HG03521 (cell line): ENCODE measurements at regions not wholly inside any gene's neighbourhood (a gene's known extent, or its start where the extent isn't known, plus 50 kb on each side); places are given as distances from the start of the nearest gene placed in this dataset.
"Not testable (repeated sequence)": the region's sequence is repeated elsewhere in the genome, so short reads cannot be mapped to it uniquely, and the experiment has no call there.

Source experiments
- ATAC-seq: cut with Tn5 transposase; IDR thresholded peaks from one replicate; pipeline ENCODE4 v1.9.1; 2021; ENCODE audit warnings: mild to moderate bottlenecking, moderate library complexity; ENCODE audit not compliant: unreplicated experiment

DNA sequence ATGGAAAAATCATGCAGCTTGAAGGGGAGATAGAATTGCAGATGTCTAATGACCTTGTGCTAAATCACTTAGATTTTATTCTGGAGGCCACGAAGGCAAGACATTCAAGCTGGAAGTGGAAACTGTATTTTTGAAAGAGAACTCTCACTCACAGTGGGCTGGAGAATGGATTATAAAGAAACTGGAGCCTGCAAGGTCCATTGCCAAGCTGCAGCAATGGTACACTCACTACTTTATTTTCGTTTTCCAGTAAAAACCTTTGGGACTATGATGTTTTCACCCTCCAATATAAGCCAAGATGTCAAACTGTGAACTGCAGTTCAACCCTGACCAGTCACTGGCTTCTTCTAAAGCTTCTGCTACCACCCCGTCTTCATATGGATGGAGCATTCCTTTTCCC is 62.0 kb downstream of the SKIDA1 start:
- ATAC-seq: no peak

DNA sequence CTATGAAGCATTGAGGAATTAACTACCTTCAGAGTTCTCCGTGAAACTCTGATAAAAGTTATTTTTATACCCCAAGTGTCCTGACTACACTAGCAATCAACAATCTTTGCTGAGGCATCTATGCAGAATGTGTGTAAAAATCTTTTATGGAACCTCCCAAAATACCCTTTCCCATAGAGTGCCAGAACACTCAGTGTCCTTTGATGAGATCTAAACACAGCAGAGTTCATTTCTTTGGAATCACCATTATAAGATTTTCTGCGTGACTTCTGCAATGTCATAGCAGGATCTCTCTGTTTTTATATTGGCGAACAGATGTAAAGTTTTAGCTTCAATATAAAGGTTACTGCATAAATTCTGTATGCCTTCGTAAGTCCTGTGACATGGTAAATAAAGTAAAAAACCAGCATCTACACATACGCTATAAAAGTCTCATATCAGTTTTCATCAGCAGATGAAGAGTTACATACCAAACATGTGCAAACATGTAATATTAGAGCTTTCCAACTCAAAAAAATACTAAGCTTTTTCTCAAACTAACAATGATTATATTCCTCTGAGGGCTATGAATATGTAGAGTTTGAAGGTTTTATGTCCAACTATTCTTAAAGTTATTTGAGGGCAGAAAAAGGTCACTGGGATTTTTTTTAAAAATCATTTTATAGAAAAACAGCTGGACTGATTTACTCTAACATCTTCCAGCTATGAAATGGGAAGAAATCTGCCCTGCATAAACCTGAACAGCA is 67.2 kb downstream of the SKIDA1 start:
- ATAC-seq: no peak

DNA sequence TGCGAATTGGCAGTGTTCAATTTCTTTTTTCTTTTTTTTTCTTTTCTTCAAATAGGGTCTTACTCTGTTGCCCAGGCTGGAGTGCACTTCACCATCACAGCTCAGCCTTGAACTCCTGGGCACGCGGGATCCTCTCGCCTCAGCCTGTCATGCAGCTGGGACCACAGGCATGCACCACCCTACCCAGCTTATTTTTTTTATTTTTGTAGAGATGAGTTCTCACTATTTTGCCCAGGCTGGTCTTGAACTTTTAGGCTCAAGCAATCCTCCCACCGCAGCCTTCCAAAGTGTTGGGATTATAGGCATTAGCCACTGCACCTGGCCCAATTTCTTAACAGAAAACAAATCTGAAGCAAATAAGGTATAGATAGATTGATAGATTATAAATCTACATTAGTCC is 69.3 kb downstream of the SKIDA1 start:
- ATAC-seq: no peak

DNA sequence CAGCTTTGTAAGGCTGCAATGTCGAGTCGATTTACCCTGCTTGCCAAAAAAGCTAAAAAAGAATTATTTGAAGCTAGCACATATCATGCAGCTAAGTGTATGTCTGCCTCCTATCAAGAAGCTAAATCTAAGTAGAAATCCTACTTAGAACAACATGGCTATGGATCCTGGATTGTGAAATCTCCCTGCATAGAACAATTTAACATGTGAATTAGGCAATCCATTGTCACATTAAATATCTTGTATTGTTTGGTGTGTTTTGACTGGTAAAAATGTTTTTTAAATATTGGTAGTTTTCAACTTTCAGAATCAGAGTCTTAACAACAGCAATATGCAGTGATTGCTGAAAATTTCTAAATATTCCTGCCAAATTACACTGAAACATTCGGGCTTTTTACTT is 73.3 kb downstream of the SKIDA1 start:
- no peak for ATAC-seq

DNA sequence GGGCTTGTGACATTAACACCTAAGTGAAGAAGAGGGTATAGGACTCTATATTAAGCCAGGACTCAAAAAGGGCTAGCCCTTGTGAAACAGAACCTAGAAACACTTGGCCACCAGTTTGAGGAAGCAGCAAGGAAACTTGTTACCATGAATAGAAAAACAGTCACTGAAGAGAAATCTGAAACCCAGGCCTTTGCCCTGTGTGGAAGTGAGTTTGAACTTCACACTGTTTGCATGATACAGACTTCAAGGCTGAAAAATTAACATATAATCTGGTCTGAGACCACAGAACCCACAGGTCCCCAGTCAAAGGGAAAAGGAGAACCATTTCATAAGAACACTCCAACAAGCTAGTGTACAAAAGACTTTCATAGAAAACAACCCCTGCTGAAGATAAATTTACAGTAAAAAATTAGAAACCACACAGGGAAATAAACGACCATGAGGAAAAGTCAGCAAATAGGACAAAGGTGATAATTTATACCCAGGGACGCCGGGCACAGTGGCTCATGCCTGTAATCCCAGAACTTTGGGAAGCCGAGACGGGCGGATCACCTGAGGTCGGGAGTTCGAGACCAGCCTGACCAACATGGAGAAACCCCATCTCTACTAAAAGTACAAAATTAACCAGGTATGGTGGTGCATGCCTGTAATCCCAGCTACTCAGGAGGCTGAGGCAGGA is 76.1 kb downstream of the SKIDA1 start:
- ATAC-seq: peak; percentile 79

DNA sequence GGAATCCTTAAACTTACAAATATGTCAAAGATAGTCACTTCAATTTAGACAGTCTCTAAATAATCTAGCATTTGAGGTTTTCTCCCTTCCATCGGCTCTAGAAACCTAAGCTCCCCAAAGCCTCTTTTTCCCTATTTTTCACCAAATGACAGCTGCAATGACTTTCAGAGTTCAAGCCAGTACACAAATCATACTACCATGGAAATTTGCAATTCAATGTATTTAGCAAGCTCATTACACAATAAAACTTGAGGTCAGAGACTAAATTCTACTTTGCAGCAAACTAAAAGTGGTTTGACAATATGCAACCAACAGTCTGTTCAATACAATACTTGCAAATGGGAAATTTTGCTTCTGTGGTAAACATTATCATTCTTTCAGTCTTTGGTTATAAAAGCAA is 80.3 kb downstream of the SKIDA1 start:
- ATAC-seq: no peak

DNA sequence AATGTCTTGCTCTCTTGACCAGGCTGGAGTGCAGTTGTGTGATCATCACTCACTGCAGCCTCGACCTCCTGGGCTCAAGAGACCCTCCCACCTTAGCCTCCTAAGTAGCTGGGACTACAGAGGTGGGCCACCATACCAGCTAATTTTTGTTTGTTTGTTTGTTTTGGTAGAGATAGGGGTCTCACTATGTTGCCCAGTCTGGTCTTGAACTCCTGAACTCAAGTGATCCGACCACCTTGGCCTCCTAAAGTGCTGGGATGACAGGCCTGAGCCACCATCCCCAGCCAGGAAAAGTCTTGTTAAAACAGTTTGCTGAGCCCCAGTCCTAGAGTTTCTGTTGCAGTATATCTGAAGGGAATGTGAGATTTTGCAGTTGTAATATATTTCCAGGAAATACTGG is 83.9 kb downstream of the SKIDA1 start:
- ATAC-seq: no peak

DNA sequence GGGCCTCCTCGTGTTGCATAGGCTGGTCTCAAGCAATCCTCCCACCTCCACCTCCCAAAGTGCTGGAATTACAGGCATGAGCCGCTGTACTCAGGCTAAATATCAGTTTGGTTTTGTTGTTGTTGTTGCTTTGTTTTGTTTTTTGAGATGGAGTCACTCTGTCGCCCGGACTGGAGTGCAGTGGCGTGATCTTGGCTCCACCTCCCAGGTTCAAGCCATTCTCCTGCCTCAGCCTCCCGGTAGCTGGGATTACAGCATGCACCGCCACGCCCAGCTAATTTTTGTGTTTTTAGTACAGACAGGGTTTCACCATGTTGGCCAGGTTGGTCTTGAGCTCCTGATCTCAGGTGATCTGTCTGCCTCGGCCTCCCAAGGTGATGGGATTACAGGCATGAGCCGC is 86.6 kb downstream of the SKIDA1 start:
- ATAC-seq: not testable (repeated sequence)

DNA sequence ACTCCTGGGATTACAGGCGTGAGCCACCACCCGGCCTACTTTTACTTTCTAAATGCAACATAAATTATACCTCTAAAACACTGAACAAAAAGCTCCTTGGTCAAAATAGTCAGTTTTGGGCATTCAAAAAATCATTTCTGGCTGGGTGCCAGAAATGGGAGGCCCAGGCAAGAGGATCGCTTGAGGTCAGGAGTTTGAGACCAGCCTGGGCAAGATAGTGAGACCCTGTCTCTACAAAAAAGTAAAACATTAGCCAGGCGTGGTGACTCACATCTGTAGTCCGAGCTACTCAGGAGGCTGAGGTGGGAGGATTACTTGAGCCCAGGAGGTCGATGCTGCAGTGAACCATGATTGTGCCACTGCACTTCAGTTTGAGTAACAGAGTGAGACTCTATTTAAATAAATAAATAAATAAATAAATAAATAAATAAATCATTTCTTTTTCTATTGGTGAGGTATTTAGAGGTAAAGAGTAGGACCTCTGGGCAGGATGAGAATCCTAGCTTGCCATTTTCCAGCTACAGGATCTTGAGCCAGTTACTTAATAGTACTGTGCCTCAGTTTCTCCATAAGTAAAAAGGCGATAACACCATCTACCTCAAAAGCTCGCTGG is 87.6 kb downstream of the SKIDA1 start:
- no peak for ATAC-seq

DNA sequence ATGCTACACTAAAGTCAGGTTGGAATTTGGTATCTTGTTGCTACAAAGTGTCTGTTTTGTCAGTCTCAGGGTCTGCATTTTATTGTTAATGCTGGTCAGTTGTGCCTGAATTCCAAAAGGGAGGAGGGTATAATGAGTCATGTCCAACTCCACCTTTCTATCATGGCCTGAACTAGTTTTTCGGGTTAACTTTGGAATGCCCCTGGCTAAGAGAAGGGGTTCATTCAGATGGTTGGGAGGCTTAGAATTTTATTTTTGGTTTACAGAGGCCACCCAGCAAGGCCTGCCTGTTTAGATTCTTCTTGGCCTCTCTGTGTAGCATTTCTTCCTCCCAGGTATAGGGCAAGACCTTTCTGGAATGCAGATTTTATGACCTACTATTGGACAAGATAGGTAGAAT is 93.2 kb downstream of the SKIDA1 start:
- no peak for ATAC-seq

DNA sequence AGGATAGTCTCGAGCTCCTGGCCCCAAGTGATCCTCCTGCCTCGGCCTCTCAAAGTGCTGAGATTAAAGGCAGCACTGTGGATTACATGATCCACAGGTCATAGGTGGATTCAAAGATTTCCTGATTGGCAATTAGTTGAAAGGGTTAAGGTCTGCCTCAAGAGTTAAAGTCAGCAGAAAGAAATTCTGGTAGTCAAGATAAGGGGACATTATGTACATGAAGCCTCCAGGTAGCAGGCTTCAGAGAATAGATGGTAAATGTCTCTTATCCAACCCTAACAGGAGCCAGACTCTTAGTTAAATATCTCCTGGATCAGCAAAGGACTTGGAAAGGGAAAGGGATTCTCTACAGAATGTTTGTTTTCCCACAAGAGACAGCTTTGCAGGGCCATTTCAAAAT is 93.7 kb downstream of the SKIDA1 start:
- ATAC-seq: no peak

DNA sequence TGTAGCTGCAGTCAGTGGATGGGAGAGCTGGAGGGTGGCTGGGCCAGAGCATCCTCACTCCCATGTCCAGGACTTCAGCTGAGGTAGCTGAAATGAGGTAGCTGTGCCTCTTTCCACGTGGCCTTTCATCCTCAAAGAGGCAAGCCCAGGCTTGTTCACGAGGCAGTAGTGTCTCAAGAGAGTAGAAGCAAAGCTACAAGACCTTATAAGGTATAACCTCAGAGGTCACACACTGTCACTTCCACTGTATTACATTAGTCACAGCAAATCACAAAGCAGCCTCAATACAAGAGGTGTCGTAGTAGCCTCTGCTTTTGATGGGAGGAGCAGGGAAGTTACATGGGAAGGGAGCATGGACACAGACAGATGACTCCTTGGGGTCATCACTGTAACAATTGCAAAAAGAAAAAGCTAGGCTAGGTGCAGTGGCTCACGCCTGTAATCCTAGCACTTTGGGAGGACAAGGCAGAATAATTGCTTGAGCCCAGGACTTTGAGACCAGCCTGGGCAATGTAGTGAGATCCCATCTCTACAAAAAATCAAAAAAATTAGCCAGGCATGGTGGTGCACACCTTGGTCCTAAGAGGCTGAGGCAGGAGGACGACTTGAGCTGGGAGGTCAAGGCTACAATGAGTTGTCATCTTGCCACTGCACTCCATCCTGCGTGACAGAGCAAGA is 97.5 kb downstream of the SKIDA1 start:
- no peak for ATAC-seq

DNA sequence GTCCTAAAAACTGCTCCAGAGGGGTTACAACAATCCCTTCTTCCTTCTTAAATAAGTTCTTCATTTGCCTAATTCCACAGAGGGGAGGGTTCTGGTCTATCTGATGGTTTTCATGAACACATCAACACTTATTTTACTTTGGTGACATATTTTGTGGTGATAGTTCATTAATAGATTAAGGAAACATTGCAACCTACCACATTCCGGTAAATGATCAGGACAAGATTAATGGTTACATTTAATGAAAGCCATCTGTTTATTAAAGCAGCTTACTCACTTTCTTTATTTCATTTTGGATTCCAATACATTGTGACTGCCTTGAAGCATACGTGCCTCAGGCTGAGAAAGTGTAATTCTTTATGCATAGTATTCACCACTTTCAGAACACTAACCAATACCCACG is 101.0 kb downstream of the SKIDA1 start:
- no peak for ATAC-seq

DNA sequence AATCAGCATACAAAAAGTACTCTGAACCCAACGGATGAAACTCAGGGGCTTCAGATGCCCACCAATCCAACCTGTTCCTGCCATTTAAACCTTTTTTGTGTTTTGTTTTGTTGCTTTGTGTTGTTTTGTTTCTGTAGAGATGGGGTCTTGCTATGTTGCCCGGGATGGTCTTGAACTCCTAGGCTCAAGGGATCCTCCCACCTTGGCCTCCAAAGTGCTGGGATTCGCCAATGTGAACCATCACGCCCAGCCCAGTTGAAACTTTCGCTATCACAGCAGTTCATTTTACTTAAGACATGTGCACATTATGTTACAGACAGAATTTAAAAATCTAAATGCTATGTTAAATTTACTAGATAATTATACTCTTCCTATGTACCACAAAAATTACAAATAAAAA is 101.6 kb downstream of the SKIDA1 start:
- ATAC-seq: no peak

DNA sequence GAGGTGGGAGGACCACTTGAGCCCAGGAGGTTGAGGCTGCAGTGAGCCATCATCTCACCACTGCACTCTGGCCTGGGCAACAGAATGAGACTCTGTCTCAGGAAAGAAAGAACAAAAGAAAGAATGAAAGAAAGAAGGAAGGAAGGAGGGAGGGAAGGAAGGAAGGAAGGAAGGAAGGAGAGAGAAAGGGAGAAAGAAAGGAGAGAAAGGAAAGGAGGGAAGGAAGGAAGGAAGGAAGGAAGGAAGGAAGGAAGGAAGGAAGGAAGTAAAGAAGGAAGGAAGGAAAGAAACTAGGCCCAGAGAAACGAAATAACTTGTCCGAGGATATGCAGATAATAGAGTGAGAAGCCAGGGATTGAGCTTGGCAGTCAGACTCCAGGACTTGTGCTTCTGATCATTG is 102.1 kb downstream of the SKIDA1 start:
- ATAC-seq: no peak

DNA sequence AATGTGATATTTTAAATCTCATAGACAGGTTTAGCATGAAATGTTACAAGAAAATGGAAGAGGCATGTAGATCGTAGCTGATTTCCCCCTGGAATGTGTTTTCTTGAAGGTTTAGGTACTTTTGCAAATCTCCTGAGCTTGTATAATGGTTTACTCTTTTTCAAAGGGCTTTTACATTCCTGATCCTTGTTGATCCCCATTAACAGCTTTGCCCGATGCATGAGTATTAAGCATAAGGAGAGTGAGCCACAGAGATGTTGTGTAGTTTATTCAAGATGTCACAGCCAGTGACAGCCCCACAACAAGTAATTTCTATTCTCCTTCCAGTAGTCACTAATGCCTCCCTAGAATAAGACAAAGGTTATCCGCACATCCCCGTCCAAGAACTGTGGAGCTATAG is 103.7 kb downstream of the SKIDA1 start:
- ATAC-seq: no peak

DNA sequence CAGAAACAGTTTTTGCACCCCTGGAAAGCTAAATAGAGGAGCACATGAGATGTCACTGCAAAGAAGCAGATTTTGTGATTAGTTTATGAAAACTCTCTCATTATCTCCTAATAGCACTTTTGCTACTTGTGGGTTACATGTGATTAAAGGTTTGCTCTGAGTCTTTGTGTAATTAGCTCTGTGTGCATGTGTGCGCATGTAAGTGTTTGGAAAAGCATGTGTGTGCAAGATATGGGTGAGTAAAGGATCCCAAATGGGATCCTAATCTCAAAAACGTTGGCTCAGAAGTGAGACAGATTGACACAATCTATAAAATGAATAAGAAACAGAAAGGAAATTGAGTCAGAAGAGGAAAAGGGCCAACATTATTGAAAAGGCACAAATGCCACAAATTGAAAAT is 104.5 kb downstream of the SKIDA1 start:
- no peak for ATAC-seq

DNA sequence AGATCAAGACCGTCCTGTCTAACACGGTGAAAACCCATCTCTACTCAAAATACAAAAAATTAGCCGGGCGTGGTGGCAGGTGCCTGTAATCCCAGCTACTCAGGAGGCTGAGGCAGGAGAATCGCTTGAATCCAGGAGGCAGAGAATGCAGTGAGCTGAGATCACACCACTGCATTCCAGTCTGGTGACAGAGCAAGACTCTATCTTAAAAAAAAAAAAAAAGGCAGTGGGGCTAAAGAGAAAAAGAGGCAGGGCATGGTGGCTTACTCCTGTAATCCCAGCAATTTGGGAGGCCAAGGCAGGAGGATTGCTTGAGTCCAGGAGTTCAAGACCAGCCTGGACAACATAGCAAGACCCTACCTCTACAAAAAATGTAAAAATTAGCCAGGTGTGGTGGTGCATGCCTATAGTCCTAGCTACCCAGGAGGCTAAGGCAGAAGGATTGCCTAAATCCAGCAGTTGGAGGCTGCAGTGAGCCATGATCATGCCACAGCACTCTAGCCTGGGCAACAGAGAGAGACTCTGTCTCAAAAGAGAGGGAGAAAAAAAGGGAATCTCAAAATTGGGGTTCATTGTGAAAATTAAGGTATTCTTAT is 106.4 kb downstream of the SKIDA1 start:
- not testable (repeated sequence) for ATAC-seq

DNA sequence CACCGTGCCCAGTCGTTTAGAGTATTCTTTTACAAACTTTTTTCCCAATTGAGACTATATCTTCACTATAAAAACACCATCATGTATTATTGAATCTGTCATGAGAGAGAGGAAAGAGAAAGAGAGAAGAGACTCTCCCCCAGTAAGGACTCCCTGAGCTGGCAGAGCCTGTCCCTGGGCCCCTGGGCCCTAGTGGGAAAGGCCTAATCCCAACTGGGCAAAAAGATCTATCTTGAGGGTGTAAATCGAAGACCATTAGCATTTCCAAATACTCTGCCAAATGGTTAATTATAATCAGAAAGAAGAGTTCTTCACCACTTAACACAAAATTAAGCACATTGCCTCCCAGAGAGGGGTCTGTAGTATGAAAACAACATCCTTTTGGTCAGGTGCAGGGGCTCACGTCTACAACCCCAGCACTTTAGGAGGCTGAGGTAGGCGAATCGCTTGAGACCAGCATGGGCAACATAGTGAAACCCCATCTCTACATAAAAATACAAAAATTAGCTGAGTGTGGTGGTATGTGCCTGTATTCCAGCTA is 108.2 kb downstream of the SKIDA1 start:
- ATAC-seq: no peak

DNA sequence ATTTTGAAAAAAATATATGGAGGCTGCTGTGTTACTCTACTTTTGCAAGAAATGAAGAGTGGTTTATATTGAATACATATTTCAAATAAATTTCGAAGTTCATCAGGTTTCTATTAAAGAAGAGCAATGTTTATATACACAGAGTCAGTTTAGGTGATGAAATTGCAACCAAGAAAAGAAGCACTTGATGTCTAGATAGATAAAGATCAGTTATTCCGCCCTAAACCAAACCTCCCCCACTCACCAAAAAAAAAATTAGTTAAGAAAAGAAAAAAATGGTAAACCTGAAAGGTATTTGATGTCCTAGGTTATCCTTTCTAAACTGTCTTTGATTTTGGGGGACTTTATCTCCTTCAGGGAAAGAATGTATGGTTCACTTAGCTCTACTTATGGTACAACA is 111.8 kb downstream of the SKIDA1 start:
- no peak for ATAC-seq

DNA sequence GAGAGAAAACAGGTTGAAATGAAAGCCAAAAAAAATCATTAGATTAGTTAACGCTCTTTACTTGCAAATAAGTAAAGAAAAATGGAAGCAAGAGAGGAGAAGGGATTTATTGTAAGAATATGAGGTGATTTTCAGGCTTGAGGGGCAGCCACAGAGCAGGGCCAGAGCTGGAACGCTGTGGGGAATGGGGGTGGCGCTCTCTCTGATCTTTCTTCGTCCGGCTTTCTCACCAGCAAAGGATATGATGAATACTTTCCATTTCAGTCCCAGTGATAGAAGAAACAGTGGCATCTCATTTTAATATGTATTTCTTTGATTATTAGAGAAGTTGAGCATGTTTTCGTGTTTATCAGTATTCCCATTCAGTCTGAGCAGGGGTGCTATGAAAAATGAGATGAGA is 112.2 kb downstream of the SKIDA1 start:
- no peak for ATAC-seq
